Fibroblast of lung (primary cell): ENCODE measurements at regions not wholly inside any gene's neighbourhood (a gene's known extent, or its start where the extent isn't known, plus 50 kb on each side); places are given as distances from the start of the nearest gene placed in this dataset.

Experiments used
- EZH2 ChIP-seq: IDR thresholded peaks from 2 replicates; pipeline ENCODE4 v1.5.1; 2012; ENCODE audit warnings: low read length, control low read depth, mild to moderate bottlenecking; ENCODE audit errors: missing control alignments
- TF ChIP-seq, protein P1 (sequence below), 2 donors: IDR thresholded peaks in 1 of 2; conservative IDR thresholded peaks in 1 of 2; 1 replicate in 1 of 2; 2 replicates in 1 of 2; pipeline ENCODE4 v1.5.1; 2011 to 2012; ENCODE audit warnings: low read length in 2 of 2, control low read depth in 1 of 2, inconsistent platforms in 1 of 2, low read depth in 1 of 2, mild to moderate bottlenecking in 1 of 2

- TF ChIP-seq, protein P1, sequence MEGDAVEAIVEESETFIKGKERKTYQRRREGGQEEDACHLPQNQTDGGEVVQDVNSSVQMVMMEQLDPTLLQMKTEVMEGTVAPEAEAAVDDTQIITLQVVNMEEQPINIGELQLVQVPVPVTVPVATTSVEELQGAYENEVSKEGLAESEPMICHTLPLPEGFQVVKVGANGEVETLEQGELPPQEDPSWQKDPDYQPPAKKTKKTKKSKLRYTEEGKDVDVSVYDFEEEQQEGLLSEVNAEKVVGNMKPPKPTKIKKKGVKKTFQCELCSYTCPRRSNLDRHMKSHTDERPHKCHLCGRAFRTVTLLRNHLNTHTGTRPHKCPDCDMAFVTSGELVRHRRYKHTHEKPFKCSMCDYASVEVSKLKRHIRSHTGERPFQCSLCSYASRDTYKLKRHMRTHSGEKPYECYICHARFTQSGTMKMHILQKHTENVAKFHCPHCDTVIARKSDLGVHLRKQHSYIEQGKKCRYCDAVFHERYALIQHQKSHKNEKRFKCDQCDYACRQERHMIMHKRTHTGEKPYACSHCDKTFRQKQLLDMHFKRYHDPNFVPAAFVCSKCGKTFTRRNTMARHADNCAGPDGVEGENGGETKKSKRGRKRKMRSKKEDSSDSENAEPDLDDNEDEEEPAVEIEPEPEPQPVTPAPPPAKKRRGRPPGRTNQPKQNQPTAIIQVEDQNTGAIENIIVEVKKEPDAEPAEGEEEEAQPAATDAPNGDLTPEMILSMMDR (conservative IDR thresholded peaks at IDR 0.05 in 1 of 2, IDR thresholded peaks at IDR 0.05 in 1 of 2; ENCODE audit: low read depth in 1 of 2, low read length in 2 of 2): no peak
- no peak for TF ChIP-seq EZH2
Measured at GRCh38 chr5:155983954-155984353, 343.0 kb upstream of the SGCD start.
